Body of pancreas (tissue), 4 donors: ENCODE measurements at regions not wholly inside any gene's neighbourhood (a gene's known extent, or its start where the extent isn't known, plus 50 kb on each side); places are given as distances from the start of the nearest gene placed in this dataset.
"Not testable (repeated sequence)": the region's sequence is repeated elsewhere in the genome, so short reads cannot be mapped to it uniquely, and the experiment has no call there.

ENCODE experiments used
- POLR2A ChIP-seq, 3 donors: fragments of 450-650 bp; IDR thresholded peaks; one replicate each; pipeline ENCODE4 v1.6.1; 2016; ENCODE audit warnings: antibody characterized with exemption in 3 of 3, mild to moderate bottlenecking in 2 of 3
- TF ChIP-seq, protein P1 (sequence below), 7 experiments: fragments of 450-650 bp in 4 of 7; fragments of 200-600 bp in 3 of 7; sonication (generic) in 3 of 7; IDR thresholded peaks; one replicate each; pipeline ENCODE4 v1.5.1; 2016 to 2019; ENCODE audit warnings: antibody characterized with exemption in 7 of 7

DNA sequence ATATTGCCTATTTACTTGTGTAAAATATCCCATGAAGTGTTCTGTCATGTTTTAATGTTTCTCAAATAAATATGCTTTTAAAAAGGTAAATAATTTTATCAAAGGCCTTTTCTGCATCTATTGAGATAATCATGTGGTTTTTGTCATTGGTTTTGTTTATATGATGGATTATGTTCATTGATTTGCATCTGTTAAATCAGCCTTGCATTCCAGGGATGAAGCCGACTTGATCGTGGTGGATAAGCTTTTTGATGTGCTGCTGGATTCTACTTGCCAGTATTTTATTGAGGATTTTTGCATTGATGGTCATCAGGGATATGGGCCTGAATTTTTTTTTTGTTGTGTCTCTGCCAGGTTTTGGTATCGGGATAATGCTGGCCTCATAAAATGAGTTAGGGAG is 63.9 kb upstream of the P2RY10 start:
- TF ChIP-seq, protein P1, sequence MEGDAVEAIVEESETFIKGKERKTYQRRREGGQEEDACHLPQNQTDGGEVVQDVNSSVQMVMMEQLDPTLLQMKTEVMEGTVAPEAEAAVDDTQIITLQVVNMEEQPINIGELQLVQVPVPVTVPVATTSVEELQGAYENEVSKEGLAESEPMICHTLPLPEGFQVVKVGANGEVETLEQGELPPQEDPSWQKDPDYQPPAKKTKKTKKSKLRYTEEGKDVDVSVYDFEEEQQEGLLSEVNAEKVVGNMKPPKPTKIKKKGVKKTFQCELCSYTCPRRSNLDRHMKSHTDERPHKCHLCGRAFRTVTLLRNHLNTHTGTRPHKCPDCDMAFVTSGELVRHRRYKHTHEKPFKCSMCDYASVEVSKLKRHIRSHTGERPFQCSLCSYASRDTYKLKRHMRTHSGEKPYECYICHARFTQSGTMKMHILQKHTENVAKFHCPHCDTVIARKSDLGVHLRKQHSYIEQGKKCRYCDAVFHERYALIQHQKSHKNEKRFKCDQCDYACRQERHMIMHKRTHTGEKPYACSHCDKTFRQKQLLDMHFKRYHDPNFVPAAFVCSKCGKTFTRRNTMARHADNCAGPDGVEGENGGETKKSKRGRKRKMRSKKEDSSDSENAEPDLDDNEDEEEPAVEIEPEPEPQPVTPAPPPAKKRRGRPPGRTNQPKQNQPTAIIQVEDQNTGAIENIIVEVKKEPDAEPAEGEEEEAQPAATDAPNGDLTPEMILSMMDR (IDR thresholded peaks at IDR 0.05), result not testable (repeated sequence)
- TF ChIP-seq POLR2A (IDR thresholded peaks at IDR 0.05), result not testable (repeated sequence)
